HG02981 (cell line): ENCODE measurements at regions not wholly inside any gene's neighbourhood (a gene's known extent, or its start where the extent isn't known, plus 50 kb on each side); places are given as distances from the start of the nearest gene placed in this dataset.
"Not testable (repeated sequence)": the region's sequence is repeated elsewhere in the genome, so short reads cannot be mapped to it uniquely, and the experiment has no call there.

Experiments
- ATAC-seq: cut with Tn5 transposase; IDR thresholded peaks from one replicate; pipeline ENCODE4 v1.9.1; 2021; ENCODE audit warnings: mild to moderate bottlenecking, moderate library complexity; ENCODE audit not compliant: unreplicated experiment

DNA sequence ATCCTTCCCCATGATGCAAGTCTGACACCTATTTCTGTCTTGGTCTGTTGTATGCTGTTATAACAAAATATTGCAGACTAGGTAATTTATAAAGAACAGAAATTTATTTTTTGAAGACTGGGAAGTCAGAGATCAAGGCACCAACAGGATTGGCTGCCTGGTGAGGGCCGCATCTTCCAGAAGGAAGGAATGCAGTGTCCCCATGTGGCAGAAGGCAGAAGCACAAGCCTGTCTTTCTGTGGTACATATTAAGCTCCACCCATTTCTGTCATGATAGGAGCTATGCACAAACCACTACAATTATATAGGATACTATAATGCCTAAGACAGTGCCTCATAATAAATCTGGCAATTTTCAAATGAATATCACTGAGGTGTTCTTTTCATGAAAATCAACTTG, 502.3 kb upstream of the DIAPH2 start:
- ATAC-seq = no peak

DNA sequence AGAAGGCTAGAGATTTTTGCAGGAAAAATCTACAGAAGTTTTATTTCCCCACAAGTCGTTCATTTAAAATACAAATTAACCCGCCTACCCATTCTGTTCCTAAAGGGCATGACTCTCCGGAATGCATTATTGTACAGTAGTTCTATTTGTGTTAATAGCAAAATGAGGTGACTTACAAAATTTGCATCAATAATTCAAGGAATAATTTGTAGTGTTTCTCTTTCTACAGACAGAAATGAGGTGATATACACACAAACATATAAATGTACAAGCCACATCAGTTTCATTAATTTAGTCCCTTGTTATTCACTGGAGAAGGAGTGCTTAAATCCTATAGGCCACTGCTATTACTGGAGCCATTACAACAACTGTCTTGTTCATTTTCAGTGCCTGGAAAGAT, 501.3 kb upstream of the DIAPH2 start:
- no peak for ATAC-seq

DNA sequence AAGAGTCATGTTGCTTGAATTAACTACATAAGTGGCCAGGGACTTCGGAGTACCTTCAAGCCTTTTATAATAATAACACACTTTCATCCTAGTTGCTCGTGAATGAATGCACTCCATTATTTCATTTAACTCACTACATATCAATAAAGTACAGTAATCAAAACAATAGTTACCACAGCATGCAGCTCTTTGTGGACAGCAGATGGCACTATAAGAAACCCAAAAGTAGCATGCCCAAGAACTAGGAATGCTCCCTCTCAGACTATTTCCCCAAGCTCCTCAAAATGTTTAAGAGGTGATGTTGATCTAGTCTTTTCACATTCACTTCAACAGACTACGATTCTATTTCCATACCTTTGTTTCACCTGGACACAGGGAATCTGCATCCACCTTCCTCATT, 500.8 kb upstream of the DIAPH2 start:
- no peak for ATAC-seq

DNA sequence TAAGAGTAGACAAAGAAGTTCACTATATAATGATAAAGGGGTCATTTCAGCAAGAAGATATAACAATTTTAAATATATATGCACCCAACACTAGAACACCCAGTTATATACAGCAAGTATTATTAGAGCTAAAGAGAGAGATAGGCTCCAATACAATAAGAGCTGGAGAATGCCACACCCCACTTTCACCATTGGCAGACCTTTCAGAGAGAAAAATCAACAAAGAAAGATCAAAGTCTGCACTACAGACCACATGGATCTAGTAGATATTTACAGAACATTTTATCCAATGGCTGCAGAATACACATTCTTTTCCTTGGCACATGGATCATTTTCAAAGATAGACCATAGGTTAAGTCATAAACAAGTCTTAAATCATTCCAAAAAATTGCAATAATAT, 479.7 kb upstream of the DIAPH2 start:
- no peak for ATAC-seq

DNA sequence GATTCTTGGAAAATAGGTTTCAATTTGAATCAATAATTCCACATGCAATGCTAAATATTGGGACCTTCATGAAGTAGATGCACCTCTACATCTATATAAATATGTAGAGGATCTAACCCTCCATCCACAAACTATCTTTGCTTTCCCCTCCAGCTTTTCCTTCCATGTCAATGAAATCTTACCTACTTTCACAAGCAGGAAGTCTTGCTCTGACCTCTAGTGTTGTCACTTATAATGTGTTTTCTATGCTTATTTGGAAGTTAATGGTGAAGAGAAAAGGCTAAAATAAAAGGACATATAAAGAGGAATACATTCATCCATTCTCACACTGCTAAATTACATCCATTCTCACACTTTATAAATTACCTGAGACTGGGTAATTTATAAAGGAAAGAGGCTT, 472.7 kb upstream of the DIAPH2 start:
- ATAC-seq = no peak

DNA sequence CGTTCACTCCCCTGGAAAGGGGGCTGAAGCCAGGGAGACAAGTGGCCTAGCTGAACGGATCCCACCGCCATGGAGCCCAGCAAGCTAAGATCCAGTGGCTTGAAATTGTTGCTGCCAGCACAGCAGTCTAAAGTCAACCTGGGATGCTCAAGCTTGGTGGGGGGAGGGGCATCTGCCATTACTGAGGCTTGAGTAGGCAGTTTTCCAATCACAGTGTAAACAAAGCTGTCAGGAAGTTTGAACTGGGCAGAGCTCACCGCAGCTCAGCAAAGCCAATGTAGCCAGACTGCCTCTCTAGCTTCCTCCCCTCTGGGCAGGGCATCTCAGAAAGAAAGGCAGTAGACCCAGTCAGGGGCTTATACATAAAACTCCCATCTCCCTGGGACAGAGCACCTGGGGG, 470.0 kb upstream of the DIAPH2 start:
- ATAC-seq = not testable (repeated sequence)

DNA sequence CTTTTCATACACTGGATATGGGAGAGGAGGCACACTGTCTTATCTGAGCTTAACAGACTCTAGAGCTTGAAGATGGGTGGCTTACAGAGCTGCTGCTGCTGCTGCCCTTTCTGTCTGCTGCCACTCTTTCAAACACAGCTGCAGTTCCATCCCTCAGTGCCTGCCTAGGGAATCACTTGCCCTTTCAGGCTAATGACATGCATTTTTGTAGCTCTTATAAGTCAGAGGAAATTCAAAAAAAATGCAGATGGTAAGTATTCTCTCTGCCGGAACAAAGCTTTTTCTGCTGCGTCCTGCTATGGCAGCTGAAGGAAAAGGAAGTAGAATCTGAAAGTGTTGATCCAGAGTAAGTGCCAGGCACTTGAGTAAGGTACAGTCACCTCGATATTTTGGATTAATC, 460.4 kb upstream of the DIAPH2 start:
- no peak for ATAC-seq

DNA sequence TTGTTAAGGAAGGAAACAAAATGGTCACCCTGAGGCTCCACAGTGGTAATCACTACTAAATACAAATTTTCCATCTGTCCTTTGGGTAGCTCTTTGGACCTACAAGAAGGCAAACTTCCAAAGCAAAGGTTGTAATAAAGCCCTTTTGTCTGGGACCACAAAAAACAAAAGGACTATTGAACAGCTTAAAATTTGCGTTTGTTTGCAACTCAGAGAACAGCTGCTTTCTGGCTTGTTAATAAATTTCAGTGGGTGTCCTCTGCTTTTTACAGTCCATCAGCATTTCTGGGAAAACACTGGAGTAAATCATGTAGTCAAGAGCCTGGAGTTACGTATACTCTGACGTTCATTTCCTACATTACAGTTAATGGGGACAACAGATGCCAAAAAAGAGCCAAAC, 439.7 kb upstream of the DIAPH2 start:
- no peak for ATAC-seq

GRCh38 chrX:96246436-96246835, 438.2 kb upstream of the DIAPH2 start:
- no peak for ATAC-seq
